AG04449 (cell line): ENCODE measurements at regions not wholly inside any gene's neighbourhood (a gene's known extent, or its start where the extent isn't known, plus 50 kb on each side); places are given as distances from the start of the nearest gene placed in this dataset.
"Not testable (repeated sequence)": the region's sequence is repeated elsewhere in the genome, so short reads cannot be mapped to it uniquely, and the experiment has no call there.

ENCODE experiments used
- CTCF ChIA-PET: fragments of 350-600 bp; formaldehyde crosslinking; extraction: SDS; loops from one replicate; lab custom pipeline; 2021; ENCODE audit warnings: antibody characterized with exemption; lab: Yijun Ruan, JAX
- POLR2A ChIA-PET: fragments of 400-600, 350-600 bp; formaldehyde crosslinking; extraction: SDS; loops from one replicate; lab custom pipeline; 2020; ENCODE audit warnings: antibody characterized with exemption, inconsistent platforms; lab: Yijun Ruan, JAX
- DNase-seq: peaks from one replicate; pipeline ENCODE4 v3.0.0-alpha.2; 2010; ENCODE audit warnings: low read depth, low spot score
- H3K4me3 ChIP-seq: 2 replicates; pipeline ENCODE4 v1.5.1; 2011; ENCODE audit warnings: low read depth, mild to moderate bottlenecking, control low read depth, low read length
- CTCF ChIP-seq: IDR thresholded peaks from one replicate; pipeline ENCODE4 v1.5.1; 2011; ENCODE audit warnings: mild to moderate bottlenecking, moderate library complexity, low read length, control low read depth, inconsistent platforms; ENCODE audit not compliant: insufficient read depth; ENCODE audit errors: missing control alignments

- peak overlapping the region; percentile 6 for H3K4me3 ChIP-seq
- CTCF ChIA-PET, result interaction anchor here (0.8 kb wide), 1 partner anchor 335 kb away, joined by 5 read pairs; no protein-coding TSS in a partner anchor
- TF ChIP-seq CTCF, result no peak
- POLR2A ChIA-PET, result no interaction called here
- DNase-seq, result peak; percentile 62
These were observed 113.4 kb upstream of the PELI2 start for GRCh38 chr14:56004786-56005185.

DNA sequence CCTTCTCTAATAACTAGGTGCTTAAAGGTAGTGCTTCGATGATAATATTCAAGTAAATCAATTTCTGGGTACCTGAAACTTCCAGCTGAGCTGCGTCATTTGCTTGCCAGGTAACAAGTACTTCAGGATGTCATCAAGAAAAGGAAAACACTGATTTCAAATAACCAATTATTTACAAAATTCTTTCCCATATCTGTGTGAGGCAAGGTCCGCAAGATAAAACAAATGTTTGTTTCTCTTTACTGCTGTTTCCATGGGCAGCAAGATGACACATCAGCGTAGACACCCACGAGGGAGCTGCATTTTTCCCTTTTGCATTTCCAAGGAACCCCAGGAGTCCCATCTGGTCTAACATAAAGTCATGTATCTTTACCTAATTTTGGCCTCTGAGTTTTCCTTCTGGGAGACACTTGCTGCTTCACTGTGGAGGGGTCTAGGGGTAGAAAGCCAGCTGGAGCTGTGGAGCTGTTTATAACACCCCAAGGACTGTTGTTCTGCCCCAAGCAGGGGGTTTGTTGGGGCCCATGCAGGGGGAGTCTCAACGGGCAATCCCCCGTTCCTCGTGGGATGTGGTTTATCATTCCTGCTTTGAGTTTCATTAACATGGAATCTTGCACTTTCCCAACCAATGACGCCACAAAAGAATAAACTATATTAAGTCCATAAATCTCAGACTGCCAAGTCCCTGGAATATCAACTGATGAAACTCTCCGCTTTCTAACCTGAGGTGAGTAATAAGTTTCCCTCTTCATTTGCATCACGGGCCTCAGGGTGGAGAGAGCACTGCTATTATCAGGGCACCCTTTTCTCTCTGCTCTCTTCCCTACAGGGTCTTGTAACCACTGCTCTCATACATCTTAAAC lies 112.8 kb upstream of the PELI2 start:
- H3K4me3 ChIP-seq, result peak overlapping the region; percentile 23
- ChIA-PET POLR2A (no interaction called here), CTCF (interaction anchor here (0.8 kb wide), 1 partner anchor 335 kb away, joined by 5 read pairs; no protein-coding TSS in a partner anchor)
- no peak for TF ChIP-seq CTCF
- DNase-seq, result peak; percentile 59

DNA sequence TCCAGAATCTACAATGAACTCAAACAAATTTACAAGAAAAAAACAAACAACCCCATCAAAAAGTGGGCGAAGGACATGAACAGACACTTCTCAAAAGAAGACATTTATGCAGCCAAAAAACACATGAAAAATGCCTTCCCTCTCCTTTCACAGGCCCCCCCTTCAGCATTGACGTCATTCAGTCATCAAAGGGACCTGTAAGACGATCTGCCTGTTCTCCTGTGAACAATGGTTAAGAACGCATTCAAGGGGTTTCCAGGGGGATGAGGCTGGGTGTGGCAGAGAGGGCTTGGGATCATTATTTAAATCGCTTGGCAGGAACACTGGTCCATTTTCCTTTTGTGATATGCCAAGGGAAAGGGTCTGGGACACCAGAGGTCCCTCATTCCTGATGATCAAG lies 110.7 kb upstream of the PELI2 start:
- DNase-seq, CTCF ChIA-PET, POLR2A ChIA-PET, H3K4me3 ChIP-seq: not testable (repeated sequence)

GRCh38 chr14:56008150-56008549 lies 110.1 kb upstream of the PELI2 start:
- TF ChIP-seq CTCF, result no peak
- H3K4me3 ChIP-seq, result no peak overlapping the region
- ChIA-PET CTCF (no interaction called here), POLR2A (no interaction called here)
- no peak for DNase-seq

DNA sequence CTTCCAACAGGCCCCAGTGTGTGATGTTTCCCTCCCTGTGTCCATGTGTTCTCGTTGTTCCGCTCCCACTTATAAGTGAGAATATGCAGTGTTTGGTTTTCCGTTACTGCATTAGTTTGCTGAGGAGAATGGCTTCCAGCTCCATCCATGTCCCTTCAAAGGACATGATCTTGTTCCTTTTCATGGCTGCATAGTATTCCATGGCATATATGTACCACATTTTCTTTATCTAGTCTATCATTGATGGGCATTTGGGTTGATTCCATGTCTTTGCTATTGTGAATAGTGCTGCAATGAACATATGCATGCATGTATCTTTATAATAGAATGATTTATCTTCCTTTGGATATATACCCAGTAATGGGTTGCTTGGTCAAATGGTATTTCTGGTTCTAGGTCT lies 109.5 kb upstream of the PELI2 start:
- CTCF ChIA-PET, POLR2A ChIA-PET, DNase-seq, H3K4me3 ChIP-seq: not testable (repeated sequence)

GRCh38 chr14:56023661-56024081 lies 94.5 kb upstream of the PELI2 start:
- no peak for TF ChIP-seq CTCF
- ChIA-PET CTCF (no interaction called here), POLR2A (no interaction called here)
- no peak overlapping the region for H3K4me3 ChIP-seq
- DNase-seq, result no peak

GRCh38 chr14:56025191-56025590 lies 93.0 kb upstream of the PELI2 start:
- H3K4me3 ChIP-seq, result no peak overlapping the region
- CTCF ChIA-PET, result no interaction called here
- POLR2A ChIA-PET, result no interaction called here
- no peak for DNase-seq
- no peak for TF ChIP-seq CTCF
